HG03196 (cell line): ENCODE measurements at regions not wholly inside any gene's neighbourhood (a gene's known extent, or its start where the extent isn't known, plus 50 kb on each side); places are given as distances from the start of the nearest gene placed in this dataset.
A peak's percentile ranks its signal among the peaks of the same experiment; 100 is the strongest.

Experiments used
- ATAC-seq: cut with Tn5 transposase; IDR thresholded peaks from one replicate; pipeline ENCODE4 v1.9.1; 2021; ENCODE audit not compliant: unreplicated experiment

GRCh38 chr10:108735380-108735779 is 1187.9 kb downstream of the XPNPEP1 start:
- ATAC-seq = no peak

DNA sequence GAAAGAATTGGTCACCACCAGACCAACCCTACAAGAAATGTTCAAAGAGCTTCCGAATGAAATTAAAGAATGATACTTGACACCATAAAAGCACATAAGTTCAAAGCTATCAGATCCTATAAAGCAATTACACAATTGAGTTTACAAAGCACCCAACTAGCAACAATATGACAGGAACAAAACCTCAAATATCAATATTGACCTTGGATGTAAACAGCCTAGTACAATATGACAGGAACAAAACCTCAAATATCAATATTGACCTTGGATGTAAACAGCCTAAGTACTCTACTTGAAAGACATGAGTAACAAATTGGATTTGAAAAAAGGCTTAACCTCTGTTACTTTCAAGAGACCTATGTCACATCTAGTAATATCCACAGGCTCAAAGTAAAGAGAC is 1201.4 kb downstream of the XPNPEP1 start:
- ATAC-seq = no peak

DNA sequence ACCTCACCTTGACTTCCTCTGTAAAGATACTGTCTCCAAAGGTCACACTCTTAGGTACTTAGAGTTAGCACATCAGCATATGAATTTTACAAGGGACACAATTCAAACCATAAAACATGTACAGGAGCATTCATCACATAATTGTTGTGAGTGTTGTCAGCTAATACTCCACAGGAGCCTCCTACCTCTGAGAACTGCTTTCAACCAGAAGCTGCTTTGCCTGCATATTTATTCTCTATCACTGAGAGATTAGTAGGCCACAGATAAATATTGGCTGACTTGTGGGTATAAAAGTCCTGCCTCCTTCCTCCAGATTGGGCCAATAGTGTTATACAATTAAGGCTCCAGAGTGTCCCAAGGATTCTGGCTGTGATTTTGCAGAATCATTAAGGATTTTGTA is 1207.0 kb downstream of the XPNPEP1 start:
- ATAC-seq = no peak

DNA sequence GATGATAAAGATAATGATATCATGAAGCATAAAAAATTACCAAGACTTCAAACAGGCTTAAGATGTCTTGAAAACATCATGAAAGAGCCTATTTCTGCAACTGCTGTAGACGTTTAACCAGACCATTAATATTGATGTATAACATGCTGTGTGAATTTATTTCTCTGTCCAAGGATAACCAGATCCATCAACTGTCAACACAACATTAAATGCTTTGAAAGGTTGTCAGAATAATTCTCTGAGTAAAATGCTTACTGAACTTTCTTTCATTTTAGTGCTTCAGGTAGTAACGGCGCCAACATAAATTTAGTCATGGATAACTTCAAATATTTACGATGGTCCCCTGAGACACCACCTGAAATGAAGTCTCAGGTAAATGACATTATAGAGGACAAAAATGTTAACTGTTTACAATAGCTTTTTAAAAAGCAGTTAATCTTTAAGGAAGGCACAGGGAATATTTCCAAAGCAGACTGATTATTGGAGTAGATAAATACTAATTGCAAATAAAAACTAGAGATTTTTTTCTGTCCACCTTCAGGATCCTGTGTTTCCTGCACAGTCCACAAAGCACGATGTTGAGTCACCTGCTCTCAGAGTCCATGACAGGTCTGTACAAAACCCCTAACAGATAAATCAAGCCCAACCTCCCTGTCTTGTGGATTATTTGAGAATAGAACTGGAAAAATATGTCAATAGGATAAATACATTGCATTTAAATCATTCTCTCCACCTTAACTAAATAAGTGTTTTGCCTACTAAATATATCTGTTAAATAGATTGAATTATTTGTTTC is 1213.2 kb downstream of the XPNPEP1 start:
- no peak for ATAC-seq

- ATAC-seq = no peak
Measured at GRCh38 chr10:108708363-108708762, 1214.9 kb downstream of the XPNPEP1 start.

- ATAC-seq = peak; percentile 95
Measured at GRCh38 chr10:108696792-108697477, 1226.4 kb downstream of the XPNPEP1 start.

DNA sequence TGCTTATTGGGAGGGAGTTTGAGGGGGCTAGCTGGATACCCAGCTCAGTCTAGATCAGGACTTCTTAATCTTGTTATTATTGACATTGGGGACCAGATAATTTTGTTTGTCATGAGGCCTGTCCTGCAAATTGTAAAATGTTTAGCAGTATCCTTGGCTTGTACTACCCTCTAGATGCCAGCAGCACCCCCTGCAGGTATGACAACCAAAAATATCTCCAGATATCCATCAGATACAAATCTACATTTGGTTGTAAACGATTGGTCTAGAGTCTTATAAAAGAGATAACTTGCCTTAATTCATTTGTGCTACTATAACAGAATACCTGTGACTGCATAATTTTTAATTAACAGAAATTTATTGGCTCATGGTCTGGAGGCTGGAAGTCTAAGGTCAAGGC is 1232.2 kb downstream of the XPNPEP1 start:
- no peak for ATAC-seq

- no peak for ATAC-seq
Measured at GRCh38 chr10:108690530-108690929, 1232.8 kb downstream of the XPNPEP1 start.

- no peak for ATAC-seq
Measured at GRCh38 chr10:108689891-108690290, 1233.4 kb downstream of the XPNPEP1 start.

- ATAC-seq = no peak
Measured at GRCh38 chr10:108688314-108688713, 1235.0 kb downstream of the XPNPEP1 start.

GRCh38 chr10:108685863-108686531 is 1237.3 kb downstream of the XPNPEP1 start:
- no peak for ATAC-seq

DNA sequence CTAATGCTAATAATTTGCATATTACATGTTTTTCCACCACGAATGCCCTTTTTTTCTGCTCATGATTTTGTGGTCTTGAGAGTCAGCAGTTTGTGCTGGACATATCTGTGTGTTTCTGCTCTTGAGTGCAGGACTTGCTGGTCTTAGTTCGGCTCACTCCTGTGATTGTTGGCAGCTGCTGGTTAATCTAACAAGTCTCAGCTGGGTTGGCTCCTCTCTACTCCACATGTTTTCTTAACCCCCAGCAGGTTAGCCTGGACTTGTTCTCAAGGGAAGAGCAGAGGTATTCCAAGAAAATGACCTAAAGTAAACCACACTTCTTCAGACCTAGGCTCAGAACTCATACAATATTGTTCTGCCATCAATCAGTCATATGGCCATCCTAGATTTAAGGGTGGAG is 1238.9 kb downstream of the XPNPEP1 start:
- no peak for ATAC-seq

GRCh38 chr10:108673741-108674140 is 1249.6 kb downstream of the XPNPEP1 start:
- no peak for ATAC-seq

GRCh38 chr10:108663587-108663986 is 1259.7 kb downstream of the XPNPEP1 start:
- ATAC-seq = no peak

DNA sequence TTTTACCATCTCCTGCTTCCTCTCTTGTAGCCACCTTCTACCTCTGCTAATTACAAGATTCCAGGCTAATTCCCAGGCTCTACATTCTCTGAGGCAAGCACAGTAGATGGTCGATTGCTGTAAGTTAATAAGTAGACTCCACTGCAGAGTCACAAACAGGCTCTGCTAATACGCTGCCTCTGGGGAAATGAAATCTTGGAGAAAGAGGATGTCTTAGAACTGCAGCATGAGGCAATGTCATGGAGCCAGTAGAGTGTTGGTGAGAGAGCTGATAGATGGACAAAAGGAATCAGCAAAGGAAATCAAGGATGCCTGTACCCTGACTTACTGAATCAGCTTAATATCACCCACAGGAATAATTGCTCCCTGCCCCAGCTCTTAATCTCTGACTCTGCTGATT is 1260.3 kb downstream of the XPNPEP1 start:
- ATAC-seq = no peak

DNA sequence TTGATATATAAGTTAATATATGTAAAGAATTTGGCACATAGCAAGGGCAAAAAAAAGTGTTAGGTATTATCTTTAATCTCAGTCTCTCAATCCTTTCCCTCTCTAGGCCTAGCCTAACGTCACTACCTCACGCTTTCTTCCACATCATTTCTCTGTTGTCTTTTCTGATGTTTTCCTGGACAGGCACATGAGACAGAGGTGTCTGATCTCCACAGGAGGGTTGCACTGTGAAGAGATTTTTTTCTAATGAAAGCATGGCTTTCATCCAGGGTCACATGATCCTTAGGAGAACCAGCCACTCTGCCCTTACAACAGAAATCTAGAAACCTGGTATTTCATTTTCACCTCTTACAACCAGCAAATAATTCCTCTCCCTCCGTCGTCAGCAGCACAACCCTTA is 1268.3 kb downstream of the XPNPEP1 start:
- ATAC-seq = no peak

DNA sequence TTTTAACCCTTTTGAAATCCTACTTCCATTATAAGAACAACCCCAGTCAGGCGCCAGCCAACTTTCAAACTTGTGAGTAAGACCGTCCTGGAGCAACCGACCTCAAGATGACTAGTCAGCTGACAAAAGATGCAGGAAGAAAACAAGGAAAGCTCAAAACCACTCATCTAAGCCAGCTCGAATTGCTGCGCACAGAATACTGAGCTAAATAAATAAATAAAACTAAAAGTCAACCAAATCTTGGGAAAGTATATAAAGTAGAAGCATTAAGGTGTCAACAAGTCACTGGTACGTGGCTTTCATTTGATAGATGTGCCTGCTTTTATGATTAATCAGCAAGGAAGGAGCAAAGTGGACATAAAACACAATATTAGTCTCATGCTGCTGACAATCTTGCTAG is 1269.8 kb downstream of the XPNPEP1 start:
- no peak for ATAC-seq

DNA sequence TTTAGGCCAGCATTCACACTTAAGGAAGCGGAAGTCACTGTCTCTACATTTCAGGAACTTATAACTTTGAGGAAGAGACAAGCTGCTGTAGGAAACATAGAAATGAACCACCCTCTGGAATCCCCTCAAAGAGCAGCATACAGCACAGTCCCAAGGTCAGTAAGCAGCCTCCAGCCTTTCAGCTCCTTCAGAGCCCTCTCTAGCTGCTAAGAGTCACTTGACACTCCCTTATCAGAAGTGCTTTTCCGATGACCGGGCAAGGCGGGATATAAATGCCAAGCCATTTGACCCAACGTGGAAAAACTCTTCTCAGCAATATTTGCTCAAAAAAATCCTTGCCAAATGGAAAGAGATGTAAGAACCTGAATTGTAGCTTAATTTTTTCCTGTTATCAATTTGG is 1284.3 kb downstream of the XPNPEP1 start:
- ATAC-seq = no peak

DNA sequence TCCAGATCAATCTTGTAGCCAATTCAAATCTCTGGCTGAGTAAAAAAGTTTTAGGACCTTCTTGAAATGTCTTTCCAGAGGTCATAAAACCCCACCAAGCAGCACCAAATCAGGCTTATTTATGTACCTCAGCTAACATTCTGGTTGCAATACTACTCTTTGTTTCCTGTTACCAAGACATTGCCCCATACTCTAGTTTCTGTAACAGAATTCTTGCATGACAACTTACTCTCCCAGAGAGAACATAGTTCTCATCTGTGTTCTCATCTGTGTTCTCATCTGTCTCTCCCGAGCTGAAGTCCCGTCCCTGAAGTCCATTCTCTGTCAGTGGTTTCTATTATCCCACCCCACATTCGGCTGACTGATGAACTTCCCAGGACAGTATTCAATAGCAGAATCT is 1285.1 kb downstream of the XPNPEP1 start:
- no peak for ATAC-seq

GRCh38 chr10:108633046-108633445 is 1290.3 kb downstream of the XPNPEP1 start:
- no peak for ATAC-seq

DNA sequence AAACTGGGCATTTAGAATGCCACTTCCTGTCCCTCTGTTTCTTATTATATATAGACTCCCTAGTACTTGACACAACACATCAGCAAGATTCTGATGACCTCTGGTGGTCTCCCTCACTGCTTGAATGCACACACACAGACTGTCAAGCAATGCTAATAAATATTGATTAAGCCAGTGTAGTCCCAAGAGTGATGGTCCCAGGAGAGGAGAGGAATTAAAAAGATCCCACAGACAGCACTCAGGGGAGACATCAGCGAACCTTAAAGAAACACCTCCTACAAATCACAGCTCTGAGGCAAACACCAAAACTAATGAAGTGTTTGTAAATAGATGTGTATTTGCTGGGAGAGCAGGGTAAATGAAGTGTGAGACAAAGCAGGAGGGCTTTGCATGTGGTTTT is 1291.2 kb downstream of the XPNPEP1 start:
- ATAC-seq = no peak

DNA sequence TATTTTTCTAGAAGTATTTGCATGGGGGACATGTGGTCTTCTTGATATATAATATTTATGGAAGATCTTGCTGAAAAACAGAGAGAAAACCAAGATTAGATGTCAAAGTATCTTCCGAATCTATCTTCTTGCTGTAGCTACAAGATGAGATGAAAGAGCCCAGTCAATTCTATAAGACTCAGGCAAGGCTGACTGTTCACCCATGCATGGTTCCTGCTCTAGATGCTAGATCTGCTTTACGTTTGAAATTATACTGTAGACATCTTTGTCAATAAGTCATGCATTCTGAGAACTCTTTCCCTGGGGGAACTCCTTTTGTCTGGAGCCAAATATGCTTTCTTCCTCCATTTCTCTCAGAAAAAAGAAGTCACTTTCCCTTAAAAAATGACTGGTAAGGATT is 1292.0 kb downstream of the XPNPEP1 start:
- peak; percentile 74 for ATAC-seq
